ENCODE measurements at regions not wholly inside any gene's neighbourhood (a gene's known extent, or its start where the extent isn't known, plus 50 kb on each side); places are given as distances from the start of the nearest gene placed in this dataset.
"Not testable (repeated sequence)": the region's sequence is repeated elsewhere in the genome, so short reads cannot be mapped to it uniquely, and the experiment has no call there.

- DNase-seq: no peak
Observed at GRCh38 chr4:186814535-186815070, 90.9 kb upstream of the FAT1 start.

GRCh38 chr4:186819342-186820086 is 95.9 kb upstream of the FAT1 start:
- no peak for DNase-seq

GRCh38 chr4:186820391-186820891 is 96.8 kb upstream of the FAT1 start:
- DNase-seq: no peak

GRCh38 chr4:186823989-186824388 is 100.3 kb upstream of the FAT1 start:
- no peak for DNase-seq

GRCh38 chr4:186825069-186825468 is 101.4 kb upstream of the FAT1 start:
- no peak for DNase-seq

GRCh38 chr4:186826006-186826405 is 102.3 kb upstream of the FAT1 start:
- no peak for DNase-seq

- DNase-seq: no peak
Observed at GRCh38 chr4:186826846-186827533, 103.3 kb upstream of the FAT1 start.

GRCh38 chr4:186827534-186827897 is 103.9 kb upstream of the FAT1 start:
- no peak for DNase-seq

GRCh38 chr4:186829097-186829496 is 105.4 kb upstream of the FAT1 start:
- DNase-seq: no peak

- no peak for DNase-seq
Observed at GRCh38 chr4:186829740-186830449, 106.2 kb upstream of the FAT1 start.

- no peak for DNase-seq
Observed at GRCh38 chr4:186831574-186831973, 107.9 kb upstream of the FAT1 start.

GRCh38 chr4:186832906-186833305 is 109.2 kb upstream of the FAT1 start:
- DNase-seq: no peak

GRCh38 chr4:186837463-186837862 is 113.8 kb upstream of the FAT1 start:
- DNase-seq: not testable (repeated sequence)

GRCh38 chr4:186838295-186838694 is 114.6 kb upstream of the FAT1 start:
- DNase-seq: no peak

GRCh38 chr4:186839122-186840037 is 115.7 kb upstream of the FAT1 start:
- DNase-seq: no peak

- no peak for DNase-seq
Observed at GRCh38 chr4:186840222-186840701, 116.6 kb upstream of the FAT1 start.

GRCh38 chr4:186840771-186841301 is 117.2 kb upstream of the FAT1 start:
- no peak for DNase-seq

GRCh38 chr4:186844059-186844681 is 120.5 kb upstream of the FAT1 start:
- no peak for DNase-seq

- DNase-seq: no peak
Observed at GRCh38 chr4:186845137-186845842, 121.6 kb upstream of the FAT1 start.

GRCh38 chr4:186846426-186846825 is 122.8 kb upstream of the FAT1 start:
- DNase-seq: no peak

Data from CD4-positive, alpha-beta T cell treated with Interleukin-17A for 1 hour (primary cell).